ENCODE measurements at regions not wholly inside any gene's neighbourhood (a gene's known extent, or its start where the extent isn't known, plus 50 kb on each side); places are given as distances from the start of the nearest gene placed in this dataset.
"Not testable (repeated sequence)": the region's sequence is repeated elsewhere in the genome, so short reads cannot be mapped to it uniquely, and the experiment has no call there.

GRCh38 chr19:29074579-29074978 is 138.4 kb downstream of the UQCRFS1 start:
- Histone ChIP-seq H3K4me1 (ENCODE audit: insufficient read depth, low read length) (no peaks in the 10 kb centered on the region), H3K9me3 (ENCODE audit: low read length) (no peaks in the 10 kb centered on the region), H2AFZ (ENCODE audit: low read depth, low read length) (no peak overlapping the region), H3K27me3 (ENCODE audit: insufficient read depth, low read length) (no peaks in the 10 kb centered on the region), H3K36me3 (ENCODE audit: insufficient read depth, low read length) (no peaks in the 10 kb centered on the region), H3K4me3 (ENCODE audit: low read length) (no peak overlapping the region)

DNA sequence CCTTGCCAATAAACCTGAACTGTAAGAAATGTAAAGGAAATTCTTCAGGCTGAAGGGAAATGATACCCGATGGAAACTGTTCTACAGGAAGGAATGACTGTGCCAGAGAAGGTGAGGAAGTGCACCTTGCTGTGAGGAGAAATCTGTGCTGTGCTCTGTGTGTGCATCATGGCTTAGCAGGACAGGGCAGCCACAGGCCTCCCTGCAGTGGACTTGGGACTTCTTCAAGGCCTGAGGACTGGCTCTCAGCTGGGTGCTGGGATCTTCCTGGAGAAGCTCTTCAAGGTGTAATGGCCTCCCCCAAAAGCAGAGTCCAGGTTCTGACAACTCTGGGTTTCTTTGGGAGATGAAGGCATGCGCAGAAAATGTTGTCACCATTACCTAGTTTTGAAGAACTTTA is 145.1 kb downstream of the UQCRFS1 start:
- Histone ChIP-seq H3K4me1 (ENCODE audit: insufficient read depth, low read length) (no peaks in the 10 kb centered on the region), H3K4me3 (ENCODE audit: low read length) (no peak overlapping the region), H3K27me3 (ENCODE audit: insufficient read depth, low read length) (no peaks in the 10 kb centered on the region), H3K9me3 (ENCODE audit: low read length) (no peaks in the 10 kb centered on the region), H3K36me3 (ENCODE audit: insufficient read depth, low read length) (no peaks in the 10 kb centered on the region), H2AFZ (ENCODE audit: low read depth, low read length) (no peak overlapping the region)

DNA sequence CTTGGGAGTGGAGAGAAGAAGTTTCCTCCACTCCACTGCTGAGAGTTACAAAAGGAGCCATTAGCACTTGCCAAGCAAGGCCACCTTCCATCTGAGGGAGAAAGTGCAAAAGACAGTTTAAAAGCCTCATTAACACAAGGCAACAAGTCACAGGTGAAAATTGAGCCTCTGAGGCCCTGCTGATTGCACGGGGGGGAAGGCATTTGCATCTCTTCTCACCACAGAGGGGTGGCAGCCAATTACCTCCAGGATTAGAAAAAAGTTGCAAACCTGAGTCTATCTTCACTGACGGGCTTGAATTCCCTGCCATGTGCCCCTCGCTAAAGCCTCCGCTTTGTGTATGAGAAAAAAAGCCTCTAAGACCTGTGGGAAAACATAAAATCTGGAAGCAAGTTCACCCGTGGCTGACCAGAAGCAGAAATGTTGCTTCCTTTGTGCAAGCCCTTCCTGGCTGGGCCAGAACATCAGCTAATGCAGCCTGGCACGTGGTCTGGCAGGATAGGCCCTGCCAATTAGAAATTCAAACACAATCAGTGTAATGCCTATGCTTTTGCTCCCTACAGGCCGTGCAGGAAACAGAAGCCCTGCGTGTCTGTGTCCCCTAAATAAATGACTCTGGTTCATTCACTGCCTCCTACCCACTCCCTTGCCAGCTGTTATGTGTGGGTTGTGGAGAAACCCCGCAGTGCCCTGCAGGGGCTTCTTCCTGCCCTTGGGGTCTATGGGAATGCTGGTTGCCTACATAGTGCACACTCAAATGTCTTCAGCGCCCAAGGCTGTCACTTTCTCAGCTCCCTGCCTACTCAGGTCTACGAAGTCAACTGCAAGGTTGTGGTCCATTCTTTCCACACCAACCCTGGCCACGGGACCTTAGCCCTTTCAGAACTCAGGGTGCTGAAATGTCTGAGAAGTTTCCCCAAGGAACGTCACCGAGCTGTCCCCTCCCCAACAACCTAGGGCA is 150.2 kb downstream of the UQCRFS1 start:
- no peak overlapping the region for H2AFZ ChIP-seq (ENCODE audit: low read depth, low read length)
- H3K4me1 ChIP-seq (ENCODE audit: insufficient read depth, low read length), result no peaks in the 10 kb centered on the region
- H3K27me3 ChIP-seq (ENCODE audit: insufficient read depth, low read length), result no peaks in the 10 kb centered on the region
- H3K36me3 ChIP-seq (ENCODE audit: insufficient read depth, low read length), result no peaks in the 10 kb centered on the region
- no peak overlapping the region for H3K4me3 ChIP-seq (ENCODE audit: low read length)
- H3K9me3 ChIP-seq (ENCODE audit: low read length), result no peaks in the 10 kb centered on the region

- Histone ChIP-seq H3K4me3 (ENCODE audit: low read length) (no peak overlapping the region), H3K36me3 (ENCODE audit: insufficient read depth, low read length) (no peaks in the 10 kb centered on the region), H3K27me3 (ENCODE audit: insufficient read depth, low read length) (no peaks in the 10 kb centered on the region), H3K9me3 (ENCODE audit: low read length) (no peaks in the 10 kb centered on the region), H2AFZ (ENCODE audit: low read depth, low read length) (no peak overlapping the region), H3K4me1 (ENCODE audit: insufficient read depth, low read length) (no peaks in the 10 kb centered on the region)
These were observed 152.1 kb downstream of the UQCRFS1 start for GRCh38 chr19:29060813-29061364.

GRCh38 chr19:29056535-29056934 is 156.4 kb downstream of the UQCRFS1 start:
- no peaks in the 10 kb centered on the region for H3K36me3 ChIP-seq (ENCODE audit: insufficient read depth, low read length)
- no peaks in the 10 kb centered on the region for H3K9me3 ChIP-seq (ENCODE audit: low read length)
- H3K4me1 ChIP-seq (ENCODE audit: insufficient read depth, low read length), result no peaks in the 10 kb centered on the region
- no peak overlapping the region for H3K4me3 ChIP-seq (ENCODE audit: low read length)
- H3K27me3 ChIP-seq (ENCODE audit: insufficient read depth, low read length), result no peaks in the 10 kb centered on the region
- no peak overlapping the region for H2AFZ ChIP-seq (ENCODE audit: low read depth, low read length)

GRCh38 chr19:29054886-29055675 is 157.9 kb downstream of the UQCRFS1 start:
- Histone ChIP-seq H3K4me1 (ENCODE audit: insufficient read depth, low read length) (no peaks in the 10 kb centered on the region), H3K9me3 (ENCODE audit: low read length) (no peaks in the 10 kb centered on the region), H3K36me3 (ENCODE audit: insufficient read depth, low read length) (no peaks in the 10 kb centered on the region), H3K27me3 (ENCODE audit: insufficient read depth, low read length) (no peaks in the 10 kb centered on the region), H3K4me3 (ENCODE audit: low read length) (no peak overlapping the region), H2AFZ (ENCODE audit: low read depth, low read length) (no peak overlapping the region)

DNA sequence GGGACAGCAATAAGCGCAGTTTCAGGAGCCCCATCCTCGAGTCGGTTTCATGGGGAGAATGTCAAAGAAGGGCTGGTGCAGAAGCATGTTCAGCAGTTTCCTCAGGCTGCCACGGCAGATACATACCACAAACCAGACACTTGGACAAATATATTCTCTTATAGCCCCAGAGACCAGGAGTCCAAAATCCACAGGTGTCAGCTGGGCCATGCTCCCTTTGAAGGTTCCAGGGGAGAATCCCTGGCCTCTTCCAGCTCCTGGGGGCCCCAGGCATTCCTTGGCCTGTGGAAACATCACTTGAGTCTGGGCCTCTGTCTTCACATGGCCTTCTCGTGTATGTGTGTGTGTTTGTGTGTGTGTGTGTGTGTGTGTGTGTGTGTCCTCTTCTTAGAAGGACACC is 164.1 kb downstream of the UQCRFS1 start:
- H3K4me1 ChIP-seq (ENCODE audit: insufficient read depth, low read length), result no peaks in the 10 kb centered on the region
- H3K9me3 ChIP-seq (ENCODE audit: low read length), result no peaks in the 10 kb centered on the region
- no peak overlapping the region for H3K4me3 ChIP-seq (ENCODE audit: low read length)
- H2AFZ ChIP-seq (ENCODE audit: low read depth, low read length), result no peak overlapping the region
- no peaks in the 10 kb centered on the region for H3K36me3 ChIP-seq (ENCODE audit: insufficient read depth, low read length)
- H3K27me3 ChIP-seq (ENCODE audit: insufficient read depth, low read length), result no peaks in the 10 kb centered on the region

DNA sequence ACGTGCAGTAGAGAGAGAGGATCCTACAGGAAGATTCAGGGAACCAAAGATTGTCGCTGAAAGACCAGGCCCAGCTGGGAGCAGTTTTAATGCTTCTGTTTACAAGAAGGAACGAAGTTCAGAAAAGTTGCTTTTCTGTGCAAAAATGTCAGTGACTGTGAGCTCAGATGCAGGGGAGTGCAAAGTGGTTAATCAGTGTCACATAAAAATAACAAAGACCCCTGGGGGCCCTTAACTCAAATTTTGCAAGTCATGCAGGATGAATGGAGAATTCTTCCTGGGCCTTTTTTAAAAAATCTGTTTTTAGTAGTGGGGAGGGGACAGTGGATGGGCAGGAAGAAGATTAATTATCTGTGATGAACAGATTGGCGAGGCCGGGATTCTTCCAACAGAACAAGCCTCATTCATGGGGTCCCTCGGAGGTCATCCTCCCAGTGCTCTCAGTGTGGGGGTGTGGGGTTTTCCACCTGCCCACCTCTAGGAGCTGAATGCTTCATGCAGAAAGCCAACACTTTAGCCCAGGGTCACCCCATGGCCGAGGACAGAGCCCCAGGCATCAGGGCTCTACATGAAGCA is 167.2 kb downstream of the UQCRFS1 start:
- Histone ChIP-seq H3K4me3 (ENCODE audit: low read length) (no peak overlapping the region), H3K9me3 (ENCODE audit: low read length) (no peaks in the 10 kb centered on the region), H2AFZ (ENCODE audit: low read depth, low read length) (no peak overlapping the region), H3K27me3 (ENCODE audit: insufficient read depth, low read length) (no peaks in the 10 kb centered on the region), H3K4me1 (ENCODE audit: insufficient read depth, low read length) (no peaks in the 10 kb centered on the region), H3K36me3 (ENCODE audit: insufficient read depth, low read length) (no peaks in the 10 kb centered on the region)

DNA sequence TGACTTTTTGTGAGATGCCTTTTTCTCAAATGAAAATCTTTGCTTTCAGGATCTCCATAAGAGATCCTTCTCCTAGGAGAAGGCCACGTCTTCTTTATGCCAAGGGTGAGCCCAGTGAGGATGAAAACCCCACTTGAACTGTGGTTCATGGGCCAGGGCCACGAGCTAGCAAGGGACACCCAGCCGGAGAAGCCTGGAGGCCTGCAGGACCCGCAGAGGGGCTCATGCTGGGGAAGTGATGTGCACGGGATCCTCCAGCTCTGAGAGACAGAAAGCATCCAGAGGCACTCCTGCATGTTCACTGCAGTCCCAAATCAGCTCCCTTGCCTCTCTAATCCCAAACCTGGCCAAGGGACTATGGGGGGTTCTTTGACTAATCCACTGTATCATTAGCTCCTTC is 168.9 kb downstream of the UQCRFS1 start:
- no peaks in the 10 kb centered on the region for H3K4me1 ChIP-seq (ENCODE audit: insufficient read depth, low read length)
- H3K27me3 ChIP-seq (ENCODE audit: insufficient read depth, low read length), result no peaks in the 10 kb centered on the region
- no peak overlapping the region for H3K4me3 ChIP-seq (ENCODE audit: low read length)

GRCh38 chr19:29042450-29042849 is 170.5 kb downstream of the UQCRFS1 start:
- Histone ChIP-seq H3K27me3 (ENCODE audit: insufficient read depth, low read length) (no peaks in the 10 kb centered on the region), H3K9me3 (ENCODE audit: low read length) (no peaks in the 10 kb centered on the region), H2AFZ (ENCODE audit: low read depth, low read length) (no peak overlapping the region), H3K4me1 (ENCODE audit: insufficient read depth, low read length) (no peaks in the 10 kb centered on the region), H3K4me3 (ENCODE audit: low read length) (no peak overlapping the region), H3K36me3 (ENCODE audit: insufficient read depth, low read length) (no peaks in the 10 kb centered on the region)

More for the DNA sequence above, 168.9 kb downstream of the UQCRFS1 start:
- H3K36me3 ChIP-seq (ENCODE audit: insufficient read depth, low read length), result no peaks in the 10 kb centered on the region
- H3K9me3 ChIP-seq (ENCODE audit: low read length), result no peaks in the 10 kb centered on the region
- no peak overlapping the region for H2AFZ ChIP-seq (ENCODE audit: low read depth, low read length)

DNA sequence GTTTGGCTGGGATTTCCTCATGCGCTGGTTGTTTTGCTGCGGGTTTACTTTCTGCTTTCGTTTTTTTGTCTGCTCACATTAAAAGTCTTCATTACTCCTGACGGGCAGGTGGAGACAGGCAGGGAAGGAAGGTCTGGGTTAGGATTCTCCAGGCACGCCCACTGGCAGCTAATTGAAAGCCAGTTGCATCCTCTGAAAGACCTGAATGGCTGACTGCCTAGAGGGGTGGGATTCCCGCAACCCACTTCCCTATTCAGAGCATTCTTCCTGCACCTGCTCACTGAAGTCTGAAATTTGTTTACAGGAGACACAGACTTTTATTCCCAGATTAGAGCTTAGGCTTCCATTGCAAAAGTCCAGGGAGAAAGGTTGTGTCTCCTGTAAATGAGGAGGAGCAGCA is 172.0 kb downstream of the UQCRFS1 start:
- Histone ChIP-seq H3K4me1 (ENCODE audit: insufficient read depth, low read length) (no peaks in the 10 kb centered on the region), H3K27me3 (ENCODE audit: insufficient read depth, low read length) (no peaks in the 10 kb centered on the region), H2AFZ (ENCODE audit: low read depth, low read length) (no peak overlapping the region), H3K36me3 (ENCODE audit: insufficient read depth, low read length) (no peaks in the 10 kb centered on the region), H3K4me3 (ENCODE audit: low read length) (no peak overlapping the region), H3K9me3 (ENCODE audit: low read length) (no peaks in the 10 kb centered on the region)

DNA sequence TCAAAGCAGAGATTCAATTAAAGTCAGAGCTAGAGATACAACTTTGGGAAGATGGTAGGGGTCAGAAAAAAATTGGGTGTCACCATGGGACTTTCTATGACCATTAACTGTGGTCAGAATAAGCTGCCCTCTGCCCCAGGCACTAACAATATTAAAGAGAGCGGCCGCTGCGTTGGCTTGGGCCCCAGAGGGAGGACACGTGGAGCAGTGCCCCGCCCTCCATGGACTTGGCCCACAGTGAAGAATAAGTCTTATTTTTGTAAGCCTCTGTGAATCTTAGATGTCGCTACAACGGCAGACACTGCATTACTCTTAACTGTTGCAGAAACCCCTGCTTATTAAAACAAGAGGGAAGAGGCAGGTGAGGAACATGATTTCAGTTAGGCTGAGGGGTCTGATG is 172.7 kb downstream of the UQCRFS1 start:
- Histone ChIP-seq H3K4me3 (ENCODE audit: low read length) (no peak overlapping the region), H3K4me1 (ENCODE audit: insufficient read depth, low read length) (no peaks in the 10 kb centered on the region), H2AFZ (ENCODE audit: low read depth, low read length) (no peak overlapping the region), H3K27me3 (ENCODE audit: insufficient read depth, low read length) (no peaks in the 10 kb centered on the region), H3K9me3 (ENCODE audit: low read length) (no peaks in the 10 kb centered on the region), H3K36me3 (ENCODE audit: insufficient read depth, low read length) (no peaks in the 10 kb centered on the region)

DNA sequence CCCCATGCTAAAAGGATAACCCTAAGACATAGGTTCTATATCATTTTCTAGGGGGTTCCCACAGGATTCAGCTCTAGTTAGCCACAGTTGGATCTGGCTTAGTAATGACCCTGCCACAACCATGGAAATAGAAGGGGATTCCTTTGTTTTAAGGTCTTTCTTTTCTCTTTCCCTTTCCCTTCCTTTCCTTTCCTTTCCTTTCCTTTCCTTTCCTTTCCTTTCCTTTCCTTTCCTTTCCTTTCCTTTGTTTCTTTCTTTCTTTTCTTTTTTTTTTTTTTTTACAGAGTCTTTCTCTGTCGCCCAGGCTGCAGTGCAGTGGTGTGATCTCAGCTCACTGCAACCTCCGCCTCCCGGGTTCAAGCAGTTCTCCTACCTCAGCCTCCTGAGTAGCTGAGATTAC is 173.9 kb downstream of the UQCRFS1 start:
- H3K27me3 ChIP-seq (ENCODE audit: insufficient read depth, low read length); H3K36me3 ChIP-seq (ENCODE audit: insufficient read depth, low read length); H2AFZ ChIP-seq (ENCODE audit: low read depth, low read length); H3K4me1 ChIP-seq (ENCODE audit: insufficient read depth, low read length); H3K9me3 ChIP-seq (ENCODE audit: low read length); H3K4me3 ChIP-seq (ENCODE audit: low read length): not testable (repeated sequence)

All from neuron (in vitro differentiated cells).